H9 (cell line): ENCODE measurements at regions not wholly inside any gene's neighbourhood (a gene's known extent, or its start where the extent isn't known, plus 50 kb on each side); places are given as distances from the start of the nearest gene placed in this dataset.

Source experiments
- DNase-seq: peaks from one replicate; pipeline ENCODE4 v3.0.0-alpha.2; 2017
- H2AFZ ChIP-seq: one replicate; pipeline ENCODE4 v1.6.1; 2013; ENCODE audit warnings: mild to moderate bottlenecking, low read length, control low read depth, moderate library complexity
- H2AK5ac ChIP-seq: 2 replicates; pipeline ENCODE4 v1.6.1; 2013; ENCODE audit warnings: low read length, control low read depth, mixed read lengths; ENCODE audit not compliant: insufficient read length
- H2BK120ac ChIP-seq: one replicate; pipeline ENCODE4 v1.6.1; 2013; ENCODE audit warnings: low read depth, mild to moderate bottlenecking, low read length, control low read depth, inconsistent platforms; ENCODE audit not compliant: poor library complexity, severe bottlenecking
- H2BK12ac ChIP-seq: 2 replicates; pipeline ENCODE4 v1.6.1; 2013; ENCODE audit warnings: low read length, control low read depth, mixed read lengths, low read depth; ENCODE audit not compliant: insufficient read length
- H2BK15ac ChIP-seq: 2 replicates; pipeline ENCODE4 v1.6.1; 2013; ENCODE audit warnings: low read depth, low read length, control low read depth
- H2BK20ac ChIP-seq: one replicate; pipeline ENCODE4 v1.6.1; 2013; ENCODE audit warnings: low read depth, mild to moderate bottlenecking, low read length, control low read depth, inconsistent platforms; ENCODE audit not compliant: poor library complexity, severe bottlenecking
- H2BK5ac ChIP-seq: 2 replicates; pipeline ENCODE4 v1.6.1; 2013; ENCODE audit warnings: low read length, control low read depth, mixed read lengths; ENCODE audit not compliant: insufficient read length
- H3K14ac ChIP-seq: 2 replicates; pipeline ENCODE4 v1.6.1; 2013; ENCODE audit warnings: low read length, control low read depth; ENCODE audit not compliant: insufficient read depth
- H3K18ac ChIP-seq: 2 replicates; pipeline ENCODE4 v1.6.1; 2013; ENCODE audit warnings: low read depth, mild to moderate bottlenecking, mixed read lengths, low read length, control low read depth; ENCODE audit not compliant: insufficient read length
- H3K23ac ChIP-seq: 2 replicates; pipeline ENCODE4 v1.6.1; 2013; ENCODE audit warnings: low read length, control low read depth, mixed read lengths, low read depth; ENCODE audit not compliant: insufficient read length
- H3K23me2 ChIP-seq: 2 replicates; pipeline ENCODE4 v1.6.1; 2013; ENCODE audit warnings: low read depth, mild to moderate bottlenecking, mixed read lengths, low read length, control low read depth; ENCODE audit not compliant: insufficient read length, poor library complexity, severe bottlenecking
- H3K27ac ChIP-seq: 2 replicates; pipeline ENCODE4 v1.5.1; 2013; ENCODE audit warnings: low read length, control low read depth, mixed read lengths, low read depth; ENCODE audit not compliant: insufficient read length
- H3K27me3 ChIP-seq: 2 replicates; pipeline ENCODE4 v1.6.1; 2013; ENCODE audit warnings: low read length, control low read depth, inconsistent platforms; ENCODE audit not compliant: insufficient read depth
- H3K4ac ChIP-seq: 2 replicates; pipeline ENCODE4 v1.6.1; 2013; ENCODE audit warnings: low read depth, mild to moderate bottlenecking, control low read depth, inconsistent platforms, low read length, moderate library complexity
- H3K4me1 ChIP-seq: 2 replicates; pipeline ENCODE4 v1.6.1; 2013; ENCODE audit warnings: low read length, control low read depth, inconsistent platforms; ENCODE audit not compliant: insufficient read depth
- H3K4me2 ChIP-seq: 2 replicates; pipeline ENCODE4 v1.6.1; 2013; ENCODE audit warnings: low read length, control low read depth, mixed read lengths; ENCODE audit not compliant: insufficient read length, insufficient read depth
- H3K56ac ChIP-seq: 2 replicates; pipeline ENCODE4 v1.6.1; 2013; ENCODE audit warnings: low read depth, mild to moderate bottlenecking, mixed read lengths, low read length, control low read depth; ENCODE audit not compliant: insufficient read length
- H3K79me1 ChIP-seq: 2 replicates; pipeline ENCODE4 v1.6.1; 2013; ENCODE audit warnings: low read depth, mild to moderate bottlenecking, moderate library complexity, low read length, control low read depth, inconsistent platforms; ENCODE audit not compliant: insufficient read depth, poor library complexity, severe bottlenecking
- H3K79me2 ChIP-seq: 2 replicates; pipeline ENCODE4 v1.6.1; 2013; ENCODE audit warnings: low read length, control low read depth, inconsistent platforms; ENCODE audit not compliant: insufficient read depth
- H3K9ac ChIP-seq: 2 replicates; pipeline ENCODE4 v1.6.1; 2013; ENCODE audit warnings: low read length, control low read depth, mixed read lengths; ENCODE audit not compliant: insufficient read length; ENCODE audit errors: extremely low read depth
- H3K9me3 ChIP-seq: one replicate; pipeline ENCODE4 v1.6.1; 2013; ENCODE audit warnings: low read depth, low read length, inconsistent platforms; ENCODE audit not compliant: control insufficient read depth
- H3T11ph ChIP-seq: one replicate; pipeline ENCODE4 v1.6.1; 2013; ENCODE audit warnings: mild to moderate bottlenecking, low read length, control low read depth, inconsistent platforms
- H4K20me1 ChIP-seq: one replicate; pipeline ENCODE4 v1.6.1; 2013; ENCODE audit not compliant: control insufficient read depth, insufficient read length, insufficient read depth
- H4K5ac ChIP-seq: 2 replicates; pipeline ENCODE4 v1.6.1; 2013; ENCODE audit warnings: low read depth, mild to moderate bottlenecking, mixed read lengths, low read length, control low read depth; ENCODE audit not compliant: insufficient read length
- H4K8ac ChIP-seq: replicated peaks from 2 replicates; pipeline ENCODE4 v1.6.1; 2013; ENCODE audit warnings: low read length, control low read depth, mixed read lengths, low read depth; ENCODE audit not compliant: insufficient read length
- H4K91ac ChIP-seq: 2 replicates; pipeline ENCODE4 v1.6.1; 2013; ENCODE audit warnings: low read depth, mild to moderate bottlenecking, moderate library complexity, mixed read lengths, low read length, control low read depth; ENCODE audit not compliant: insufficient read length
- H3K27ac Mint-ChIP-seq, 3 experiments: 2 replicates in 2 of 3; 3 replicates in 1 of 3; pipeline ENCODE4 v1.8.0; 2020 to 2021; ENCODE audit warnings: mixed read lengths in 3 of 3, mild to moderate bottlenecking in 1 of 3, moderate library complexity in 1 of 3
- H3K27me3 Mint-ChIP-seq: 2 replicates; pipeline ENCODE4 v1.8.0; 2021; ENCODE audit warnings: low read depth, mild to moderate bottlenecking, moderate library complexity, mixed read lengths
- H3K36me3 Mint-ChIP-seq, 3 experiments: 2 replicates in 2 of 3; 3 replicates in 1 of 3; pipeline ENCODE4 v1.8.0; 2020 to 2021; ENCODE audit warnings: low read depth in 3 of 3, mixed read lengths in 3 of 3; ENCODE audit not compliant: insufficient read depth in 1 of 3
- H3K4me1 Mint-ChIP-seq, 2 experiments: 2 replicates each; pipeline ENCODE4 v1.8.0; 2020; ENCODE audit warnings: mixed read lengths in 2 of 2
- H3K4me3 Mint-ChIP-seq, 2 experiments: 2 replicates in 1 of 2; 3 replicates in 1 of 2; pipeline ENCODE4 v1.8.0; 2020 to 2021; ENCODE audit warnings: mild to moderate bottlenecking in 2 of 2, mixed read lengths in 2 of 2, moderate library complexity in 1 of 2
- H3K9me3 Mint-ChIP-seq, 2 experiments: 2 replicates in 1 of 2; 3 replicates in 1 of 2; pipeline ENCODE4 v1.8.0; 2020; ENCODE audit warnings: mild to moderate bottlenecking in 2 of 2, mixed read lengths in 2 of 2, moderate library complexity in 1 of 2
- WGBS: extraction: QIAGEN DNeasy Blood & Tissue Kit; methylation state at CpG from one replicate; pipeline ENCODE4 v1.1.7; 2013; ENCODE audit warnings: missing lambda C conversion rate, low lambda C conversion rate, mixed read lengths; ENCODE audit not compliant: insufficient read length; ENCODE audit errors: extremely low coverage; 5-methylcytosine and 5-hydroxymethylcytosine counted together
- TF ChIP-seq, protein P1 (sequence below): fragments of 200-600 bp; sonication (generic); conservative IDR thresholded peaks from 3 replicates; pipeline ENCODE4 v1.8.0; 2021; ENCODE audit warnings: antibody characterized with exemption, mild to moderate bottlenecking

DNA sequence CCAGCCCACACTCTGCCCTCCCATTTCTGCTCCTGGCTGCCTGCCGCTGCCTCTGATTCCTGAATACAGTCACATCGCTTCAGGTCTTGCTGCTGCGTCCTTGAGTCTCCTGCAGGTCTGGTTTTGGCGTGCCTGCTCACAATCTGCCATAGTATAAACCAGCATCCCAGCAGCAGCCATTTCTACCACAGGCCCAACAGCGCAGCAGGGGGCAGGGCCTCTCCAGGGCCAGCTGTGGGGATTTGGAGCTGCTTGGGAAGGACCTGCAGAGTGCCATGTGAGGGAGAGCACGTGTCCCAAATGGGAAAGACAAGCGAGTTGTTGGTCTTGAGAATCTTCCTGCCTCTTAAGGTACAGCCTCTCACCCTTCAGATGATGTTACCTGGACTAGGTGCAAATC, 398.3 kb upstream of the PPP2R3A start:
- Histone ChIP-seq H3K56ac (no peak overlapping the region), H3K23me2 (no peaks in the 10 kb centered on the region), H2BK15ac (no peak overlapping the region), H3K79me2 (no peaks in the 10 kb centered on the region), H3K4me1 (no peaks in the 10 kb centered on the region), H2BK120ac (no peak overlapping the region), H4K5ac (no peak overlapping the region), H3K23ac (no peak overlapping the region), H2BK20ac (no peak overlapping the region), H4K8ac (no peak overlapping the region), H4K20me1 (no peaks in the 10 kb centered on the region), H3K9ac (no peak overlapping the region), H3K4me2 (no peak overlapping the region), H3K18ac (no peak overlapping the region), H3K14ac (no peak overlapping the region), H4K91ac (no peak overlapping the region), H2BK12ac (no peak overlapping the region), H3K4ac (no peak overlapping the region), H2BK5ac (no peak overlapping the region), H3K9me3 (no peaks in the 10 kb centered on the region), H3K79me1 (no peaks in the 10 kb centered on the region), H2AK5ac (no peak overlapping the region), H3K27me3 (no peaks in the 10 kb centered on the region), H3T11ph (no peak overlapping the region), H2AFZ (no peak overlapping the region), H3K27ac (no peak overlapping the region)
- Mint-ChIP-seq H3K9me3 (no peaks in the 10 kb centered on the region), H3K27ac (no peak overlapping the region; a peak in 1 of 7 replicates), H3K27me3 (peaks cover 2% of the 10 kb centered on the region), H3K4me1 (0 out of 4 replicates have a peak, but pooled peaks cover 0 to 2% of the 10 kb centered on the region in 2 experiments), H3K4me3 (no peak overlapping the region), H3K36me3 (no peaks in the 10 kb centered on the region)
- TF ChIP-seq, protein P1, sequence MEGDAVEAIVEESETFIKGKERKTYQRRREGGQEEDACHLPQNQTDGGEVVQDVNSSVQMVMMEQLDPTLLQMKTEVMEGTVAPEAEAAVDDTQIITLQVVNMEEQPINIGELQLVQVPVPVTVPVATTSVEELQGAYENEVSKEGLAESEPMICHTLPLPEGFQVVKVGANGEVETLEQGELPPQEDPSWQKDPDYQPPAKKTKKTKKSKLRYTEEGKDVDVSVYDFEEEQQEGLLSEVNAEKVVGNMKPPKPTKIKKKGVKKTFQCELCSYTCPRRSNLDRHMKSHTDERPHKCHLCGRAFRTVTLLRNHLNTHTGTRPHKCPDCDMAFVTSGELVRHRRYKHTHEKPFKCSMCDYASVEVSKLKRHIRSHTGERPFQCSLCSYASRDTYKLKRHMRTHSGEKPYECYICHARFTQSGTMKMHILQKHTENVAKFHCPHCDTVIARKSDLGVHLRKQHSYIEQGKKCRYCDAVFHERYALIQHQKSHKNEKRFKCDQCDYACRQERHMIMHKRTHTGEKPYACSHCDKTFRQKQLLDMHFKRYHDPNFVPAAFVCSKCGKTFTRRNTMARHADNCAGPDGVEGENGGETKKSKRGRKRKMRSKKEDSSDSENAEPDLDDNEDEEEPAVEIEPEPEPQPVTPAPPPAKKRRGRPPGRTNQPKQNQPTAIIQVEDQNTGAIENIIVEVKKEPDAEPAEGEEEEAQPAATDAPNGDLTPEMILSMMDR, result no peak
- WGBS, result no CpG with 5 or more reads among the region's 7 CpGs
- no peak for DNase-seq
